ENCODE measurements at regions not wholly inside any gene's neighbourhood (a gene's known extent, or its start where the extent isn't known, plus 50 kb on each side); places are given as distances from the start of the nearest gene placed in this dataset.

DNA sequence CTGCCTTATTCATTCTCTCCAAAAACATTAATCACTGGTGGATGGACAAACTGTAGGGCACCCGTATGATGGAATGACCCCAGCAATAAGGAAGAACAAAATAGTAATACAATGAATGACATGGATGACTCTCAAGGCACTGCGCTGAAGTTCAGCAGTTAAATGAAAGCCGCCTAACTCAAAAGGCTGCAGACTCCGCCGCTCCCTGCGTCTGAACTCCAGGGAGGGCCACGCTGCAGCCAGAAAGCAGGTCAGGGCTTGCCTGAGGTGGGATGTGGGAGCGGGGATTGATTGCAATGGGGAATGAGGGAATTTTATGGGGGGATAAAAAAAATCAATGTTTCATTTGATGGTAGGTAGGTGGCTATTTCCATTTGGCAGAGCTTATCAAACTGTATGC, 86.5 kb upstream of the LAPTM4A start:
- Histone ChIP-seq H3K27ac (ENCODE audit: extremely low read depth, low read depth, low read length) (no peak overlapping the region), H3K36me3 (ENCODE audit: control insufficient read depth in 2 of 2, insufficient read depth in 1 of 2, low read length in 2 of 2) (no peaks in the 10 kb centered on the region), H3K4me3 (ENCODE audit: low read depth, low read length) (no peak overlapping the region), H3K4me1 (ENCODE audit: control insufficient read depth, insufficient read depth, low read length) (no peaks in the 10 kb centered on the region), H3K9me3 (ENCODE audit: control insufficient read depth, insufficient read depth, low read depth, low read length) (no peaks in the 10 kb centered on the region)
- TF ChIP-seq, protein P1, sequence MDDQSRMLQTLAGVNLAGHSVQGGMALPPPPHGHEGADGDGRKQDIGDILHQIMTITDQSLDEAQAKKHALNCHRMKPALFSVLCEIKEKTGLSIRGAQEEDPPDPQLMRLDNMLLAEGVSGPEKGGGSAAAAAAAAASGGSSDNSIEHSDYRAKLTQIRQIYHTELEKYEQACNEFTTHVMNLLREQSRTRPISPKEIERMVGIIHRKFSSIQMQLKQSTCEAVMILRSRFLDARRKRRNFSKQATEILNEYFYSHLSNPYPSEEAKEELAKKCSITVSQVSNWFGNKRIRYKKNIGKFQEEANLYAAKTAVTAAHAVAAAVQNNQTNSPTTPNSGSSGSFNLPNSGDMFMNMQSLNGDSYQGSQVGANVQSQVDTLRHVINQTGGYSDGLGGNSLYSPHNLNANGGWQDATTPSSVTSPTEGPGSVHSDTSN (CRISPR knock-in tag; IDR thresholded peaks at IDR 0.05): no peak
- TF ChIP-seq ZBTB17 (tag by site-specific recombination; IDR thresholded peaks at IDR 0.05): no peak
- no peak for TF ChIP-seq ZNF24 (tag by site-specific recombination; IDR thresholded peaks at IDR 0.05)
- ChIA-PET POLR2A (interaction anchor here (1.2 kb wide), 1 partner anchor 309 kb away, joined by 3 read pairs; the partner anchor contains the start of gene RHOB), CTCF (interaction anchor here (0.6 to 4.7 kb wide), 4 partner anchors 87 to 189 kb away, joined by 3 to 24 read pairs (median 4); partner anchors contain the start of gene SDC1)

DNA sequence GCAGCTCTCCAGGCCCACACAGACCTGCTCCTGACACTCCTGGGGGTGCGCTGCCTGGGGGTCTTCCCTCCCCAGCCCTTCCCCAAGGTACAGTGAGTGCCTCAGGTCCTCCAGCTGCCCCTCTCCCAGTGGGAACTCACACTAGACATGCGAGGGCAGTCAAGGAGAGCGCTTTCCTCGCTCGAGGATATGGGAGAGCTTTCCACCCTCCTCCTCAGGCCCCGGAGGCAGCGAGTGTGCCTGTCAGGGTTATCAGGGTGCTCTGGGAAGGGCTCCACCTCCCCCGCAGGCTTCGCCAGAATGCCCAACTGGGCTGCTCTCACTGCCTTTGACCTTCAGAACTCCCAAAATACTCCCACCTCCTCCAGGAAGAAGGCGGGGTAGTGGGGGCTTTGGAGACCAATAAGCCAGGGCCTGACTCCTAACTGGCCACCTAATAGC, 85.7 kb upstream of the LAPTM4A start:
- no peak overlapping the region for H3K27ac ChIP-seq (ENCODE audit: extremely low read depth, low read depth, low read length)
- no peak overlapping the region for H3K4me3 ChIP-seq (ENCODE audit: low read depth, low read length)
- no peaks in the 10 kb centered on the region for H3K36me3 ChIP-seq (ENCODE audit: control insufficient read depth in 2 of 2, insufficient read depth in 1 of 2, low read length in 2 of 2)
- TF ChIP-seq ZNF658 (tag by site-specific recombination; IDR thresholded peaks at IDR 0.05) (no peak), ZSCAN23 (tag by site-specific recombination; IDR thresholded peaks at IDR 0.05) (no peak), ZFP37 (tag by site-specific recombination; IDR thresholded peaks at IDR 0.05) (no peak), ZNF670 (tag by site-specific recombination; IDR thresholded peaks at IDR 0.05; ENCODE audit: low read depth) (no peak), ZSCAN30 (tag by site-specific recombination; IDR thresholded peaks at IDR 0.05) (no peak), ZNF514 (tag by site-specific recombination; IDR thresholded peaks at IDR 0.05) (no peak)
- no peaks in the 10 kb centered on the region for H3K4me1 ChIP-seq (ENCODE audit: control insufficient read depth, insufficient read depth, low read length)
- no peaks in the 10 kb centered on the region for H3K9me3 ChIP-seq (ENCODE audit: control insufficient read depth, insufficient read depth, low read depth, low read length)
- ChIA-PET CTCF (interaction anchor here (0.6 to 4.7 kb wide), 4 partner anchors 51 to 190 kb away, joined by 3 to 24 read pairs (median 4); partner anchors contain the start of gene SDC1), POLR2A (no interaction called here)

DNA sequence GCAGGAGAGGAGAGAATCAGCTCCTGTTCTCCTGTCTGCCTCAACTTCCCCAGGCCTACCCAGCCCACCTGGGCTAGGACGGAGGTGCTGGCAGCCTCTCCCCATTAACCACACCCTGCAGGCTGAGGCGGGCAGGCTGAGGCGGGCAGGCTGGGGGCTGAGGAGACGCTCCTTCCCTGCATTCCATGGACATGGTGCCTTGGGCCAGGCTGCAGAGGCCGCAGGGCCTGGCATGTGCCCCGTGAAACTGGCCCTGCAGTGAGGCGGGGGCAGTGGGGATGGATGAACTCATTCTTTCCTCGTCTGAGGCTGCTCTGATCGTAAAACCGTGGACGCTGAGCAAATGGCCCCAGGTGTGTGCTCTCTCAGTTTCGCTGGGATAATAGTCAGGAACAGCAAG, 84.7 kb upstream of the LAPTM4A start:
- POLR2A ChIA-PET: interaction anchor here (0.5 to 0.6 kb wide), 2 partner anchors 87 to 88 kb away, joined by 3 to 4 read pairs; no protein-coding TSS in a partner anchor

More for the DNA sequence above, 84.7 kb upstream of the LAPTM4A start:
- H3K36me3 ChIP-seq (ENCODE audit: control insufficient read depth in 2 of 2, insufficient read depth in 1 of 2, low read length in 2 of 2): no peaks in the 10 kb centered on the region
- CTCF ChIA-PET: interaction anchor here (0.6 to 4.7 kb wide), 17 partner anchors 8 to 155 kb away, joined by 3 to 24 read pairs (median 4); partner anchors contain the start of gene SDC1
- no peak for TF ChIP-seq ZNF211 (tag by site-specific recombination; IDR thresholded peaks at IDR 0.05; ENCODE audit: low read depth)
- TF ChIP-seq BCL11A (tag by site-specific recombination; IDR thresholded peaks at IDR 0.05; ENCODE audit: low read depth): no peak
- TF ChIP-seq ZSCAN23 (tag by site-specific recombination; IDR thresholded peaks at IDR 0.05): no peak
- no peak for TF ChIP-seq SP2 (tag by site-specific recombination; IDR thresholded peaks at IDR 0.05)
- TF ChIP-seq ZNF239 (tag by site-specific recombination; IDR thresholded peaks at IDR 0.05): no peak
- TF ChIP-seq, protein P2, sequence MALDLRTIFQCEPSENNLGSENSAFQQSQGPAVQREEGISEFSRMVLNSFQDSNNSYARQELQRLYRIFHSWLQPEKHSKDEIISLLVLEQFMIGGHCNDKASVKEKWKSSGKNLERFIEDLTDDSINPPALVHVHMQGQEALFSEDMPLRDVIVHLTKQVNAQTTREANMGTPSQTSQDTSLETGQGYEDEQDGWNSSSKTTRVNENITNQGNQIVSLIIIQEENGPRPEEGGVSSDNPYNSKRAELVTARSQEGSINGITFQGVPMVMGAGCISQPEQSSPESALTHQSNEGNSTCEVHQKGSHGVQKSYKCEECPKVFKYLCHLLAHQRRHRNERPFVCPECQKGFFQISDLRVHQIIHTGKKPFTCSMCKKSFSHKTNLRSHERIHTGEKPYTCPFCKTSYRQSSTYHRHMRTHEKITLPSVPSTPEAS (tag by site-specific recombination; IDR thresholded peaks at IDR 0.05): no peak
- no peak for TF ChIP-seq ZNF302 (tag by site-specific recombination; IDR thresholded peaks at IDR 0.05; ENCODE audit: low read depth)
- no peak for TF ChIP-seq KLF9 (tag by site-specific recombination; IDR thresholded peaks at IDR 0.05; ENCODE audit: low read depth)
- TF ChIP-seq, protein P3, sequence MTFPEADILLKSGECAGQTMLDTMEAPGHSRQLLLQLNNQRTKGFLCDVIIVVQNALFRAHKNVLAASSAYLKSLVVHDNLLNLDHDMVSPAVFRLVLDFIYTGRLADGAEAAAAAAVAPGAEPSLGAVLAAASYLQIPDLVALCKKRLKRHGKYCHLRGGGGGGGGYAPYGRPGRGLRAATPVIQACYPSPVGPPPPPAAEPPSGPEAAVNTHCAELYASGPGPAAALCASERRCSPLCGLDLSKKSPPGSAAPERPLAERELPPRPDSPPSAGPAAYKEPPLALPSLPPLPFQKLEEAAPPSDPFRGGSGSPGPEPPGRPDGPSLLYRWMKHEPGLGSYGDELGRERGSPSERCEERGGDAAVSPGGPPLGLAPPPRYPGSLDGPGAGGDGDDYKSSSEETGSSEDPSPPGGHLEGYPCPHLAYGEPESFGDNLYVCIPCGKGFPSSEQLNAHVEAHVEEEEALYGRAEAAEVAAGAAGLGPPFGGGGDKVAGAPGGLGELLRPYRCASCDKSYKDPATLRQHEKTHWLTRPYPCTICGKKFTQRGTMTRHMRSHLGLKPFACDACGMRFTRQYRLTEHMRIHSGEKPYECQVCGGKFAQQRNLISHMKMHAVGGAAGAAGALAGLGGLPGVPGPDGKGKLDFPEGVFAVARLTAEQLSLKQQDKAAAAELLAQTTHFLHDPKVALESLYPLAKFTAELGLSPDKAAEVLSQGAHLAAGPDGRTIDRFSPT (tag by site-specific recombination; IDR thresholded peaks at IDR 0.05): no peak
- no peak for TF ChIP-seq ZNF658 (tag by site-specific recombination; IDR thresholded peaks at IDR 0.05)
- no peak overlapping the region for H3K27ac ChIP-seq (ENCODE audit: extremely low read depth, low read depth, low read length)
- no peaks in the 10 kb centered on the region for H3K4me1 ChIP-seq (ENCODE audit: control insufficient read depth, insufficient read depth, low read length)
- H3K4me3 ChIP-seq (ENCODE audit: low read depth, low read length): no peak overlapping the region
- H3K9me3 ChIP-seq (ENCODE audit: control insufficient read depth, insufficient read depth, low read depth, low read length): no peaks in the 10 kb centered on the region

Data from HEK293 (cell line).